GM13976 (cell line): ENCODE measurements at regions not wholly inside any gene's neighbourhood (a gene's known extent, or its start where the extent isn't known, plus 50 kb on each side); places are given as distances from the start of the nearest gene placed in this dataset.

Source experiments
- DNase-seq: peaks from one replicate; pipeline ENCODE4 v3.0.0; 2012; ENCODE audit warnings: low spot score
- CTCF ChIP-seq: IDR thresholded peaks from 2 replicates; pipeline ENCODE4 v1.5.1; 2012; ENCODE audit warnings: borderline replicate concordance, mild to moderate bottlenecking; ENCODE audit not compliant: insufficient read depth; ENCODE audit errors: extremely low read depth, missing control alignments, control extremely low read depth
- in situ Hi-C: fragments of 300-500 bp; cut with MboI; formaldehyde crosslinking; loops from one replicate; pipeline ENCODE4 v1.12.0; 2022; ENCODE audit warnings: low sequenced_read_pairs, mixed read lengths, inconsistent platforms; ENCODE audit not compliant: unreplicated experiment

GRCh38 chr4:3349116-3349515, 56.3 kb downstream of the RGS12 start:
- no peak for TF ChIP-seq CTCF
- no peak for DNase-seq
- in situ Hi-C loops: no loop called here

GRCh38 chr4:3351997-3352396, 59.2 kb downstream of the RGS12 start:
- TF ChIP-seq CTCF: no peak
- no peak for DNase-seq
- in situ Hi-C loops: loop anchor here (5.0 kb wide), 1 partner anchor 100 kb away; no protein-coding TSS in a partner anchor

GRCh38 chr4:3352505-3352904, 59.7 kb downstream of the RGS12 start:
- DNase-seq: no peak
- in situ Hi-C loops: loop anchor here (5.0 kb wide), 1 partner anchor 100 kb away; no protein-coding TSS in a partner anchor
- TF ChIP-seq CTCF: no peak

GRCh38 chr4:3352941-3353594, 60.2 kb downstream of the RGS12 start:
- in situ Hi-C loops: loop anchor here (5.0 kb wide), 1 partner anchor 99 kb away; no protein-coding TSS in a partner anchor
- no peak for TF ChIP-seq CTCF
- DNase-seq: no peak

- in situ Hi-C loops: loop anchor here (5.0 kb wide), 1 partner anchor 98 kb away; no protein-coding TSS in a partner anchor
- no peak for TF ChIP-seq CTCF
- DNase-seq: no peak
Observed at GRCh38 chr4:3353752-3354454, 61.1 kb downstream of the RGS12 start.

GRCh38 chr4:3354455-3354811, 61.6 kb downstream of the RGS12 start:
- DNase-seq: no peak
- no peak for TF ChIP-seq CTCF
- in situ Hi-C loops: loop anchor here (5.0 kb wide), 1 partner anchor 98 kb away; no protein-coding TSS in a partner anchor
